PFSK-1 (cell line): ENCODE measurements at regions not wholly inside any gene's neighbourhood (a gene's known extent, or its start where the extent isn't known, plus 50 kb on each side); places are given as distances from the start of the nearest gene placed in this dataset.

ENCODE experiments used
- POLR2AphosphoS5 ChIP-seq: IDR thresholded peaks from 2 replicates; pipeline ENCODE4 v1.6.1; 2012; ENCODE audit warnings: low read depth, mild to moderate bottlenecking, control low read depth, low read length, moderate library complexity
- SIN3A ChIP-seq: IDR thresholded peaks from 2 replicates; pipeline ENCODE4 v1.6.1; 2012; ENCODE audit warnings: mild to moderate bottlenecking, low read length, moderate library complexity, borderline replicate concordance; ENCODE audit not compliant: insufficient read depth
- TF ChIP-seq, protein P1 (sequence below), 2 experiments: IDR thresholded peaks; 2 replicates each; pipeline versions ENCODE4 v1.6.1 to v1.8.0; 2011 to 2012; ENCODE audit warnings: low read depth in 2 of 2, low read length in 2 of 2, control low read depth in 1 of 2, inconsistent platforms in 1 of 2, mild to moderate bottlenecking in 1 of 2, moderate library complexity in 1 of 2; ENCODE audit not compliant: insufficient read depth in 1 of 2

DNA sequence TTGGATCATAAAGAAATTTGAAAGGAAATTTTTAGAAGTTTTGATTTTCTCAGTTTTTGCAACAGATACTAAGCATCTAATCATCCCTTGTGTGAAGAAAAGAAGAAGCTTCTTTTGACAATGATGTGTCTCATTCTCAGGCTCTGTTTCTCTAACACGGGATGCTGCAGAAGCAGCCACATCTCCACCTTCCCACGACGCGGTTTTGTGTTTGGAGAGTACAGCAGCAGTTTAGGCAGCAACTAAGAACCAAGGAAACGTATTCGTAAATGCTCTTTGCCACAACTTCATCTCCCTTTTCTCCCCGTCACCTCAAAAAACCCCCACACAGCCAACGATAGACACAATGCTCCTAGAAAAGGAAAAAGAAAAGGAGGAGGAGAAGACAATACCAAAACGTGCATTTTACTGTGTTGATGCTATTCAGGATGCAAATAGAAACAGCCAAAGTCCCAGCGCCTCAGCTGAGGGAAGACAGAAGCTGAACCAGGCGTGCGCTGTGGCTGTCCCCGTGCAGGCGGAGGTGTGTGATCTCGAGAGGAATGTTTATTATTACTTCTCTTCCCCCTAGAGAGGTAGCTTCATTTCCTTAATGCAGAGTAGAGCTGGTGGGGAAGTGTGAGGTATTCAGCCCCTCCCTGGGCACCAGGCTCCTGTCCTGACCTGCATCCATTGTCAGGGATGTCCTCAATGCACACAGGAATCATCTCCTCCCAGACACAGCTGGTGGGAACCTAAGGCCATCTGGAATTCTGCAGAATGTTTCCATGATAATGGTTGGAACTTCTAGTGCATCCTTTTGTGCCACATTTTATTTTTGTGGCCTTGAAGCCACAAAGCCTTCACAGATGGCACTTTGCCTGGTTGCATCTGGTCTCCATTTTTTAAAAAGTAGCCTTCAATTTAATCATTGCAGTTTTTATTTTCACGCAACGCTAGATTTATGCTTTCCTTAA lies 174.6 kb upstream of the KLF6 start:
- TF ChIP-seq SIN3A (no peak), POLR2AphosphoS5 (no peak)
- TF ChIP-seq, protein P1, sequence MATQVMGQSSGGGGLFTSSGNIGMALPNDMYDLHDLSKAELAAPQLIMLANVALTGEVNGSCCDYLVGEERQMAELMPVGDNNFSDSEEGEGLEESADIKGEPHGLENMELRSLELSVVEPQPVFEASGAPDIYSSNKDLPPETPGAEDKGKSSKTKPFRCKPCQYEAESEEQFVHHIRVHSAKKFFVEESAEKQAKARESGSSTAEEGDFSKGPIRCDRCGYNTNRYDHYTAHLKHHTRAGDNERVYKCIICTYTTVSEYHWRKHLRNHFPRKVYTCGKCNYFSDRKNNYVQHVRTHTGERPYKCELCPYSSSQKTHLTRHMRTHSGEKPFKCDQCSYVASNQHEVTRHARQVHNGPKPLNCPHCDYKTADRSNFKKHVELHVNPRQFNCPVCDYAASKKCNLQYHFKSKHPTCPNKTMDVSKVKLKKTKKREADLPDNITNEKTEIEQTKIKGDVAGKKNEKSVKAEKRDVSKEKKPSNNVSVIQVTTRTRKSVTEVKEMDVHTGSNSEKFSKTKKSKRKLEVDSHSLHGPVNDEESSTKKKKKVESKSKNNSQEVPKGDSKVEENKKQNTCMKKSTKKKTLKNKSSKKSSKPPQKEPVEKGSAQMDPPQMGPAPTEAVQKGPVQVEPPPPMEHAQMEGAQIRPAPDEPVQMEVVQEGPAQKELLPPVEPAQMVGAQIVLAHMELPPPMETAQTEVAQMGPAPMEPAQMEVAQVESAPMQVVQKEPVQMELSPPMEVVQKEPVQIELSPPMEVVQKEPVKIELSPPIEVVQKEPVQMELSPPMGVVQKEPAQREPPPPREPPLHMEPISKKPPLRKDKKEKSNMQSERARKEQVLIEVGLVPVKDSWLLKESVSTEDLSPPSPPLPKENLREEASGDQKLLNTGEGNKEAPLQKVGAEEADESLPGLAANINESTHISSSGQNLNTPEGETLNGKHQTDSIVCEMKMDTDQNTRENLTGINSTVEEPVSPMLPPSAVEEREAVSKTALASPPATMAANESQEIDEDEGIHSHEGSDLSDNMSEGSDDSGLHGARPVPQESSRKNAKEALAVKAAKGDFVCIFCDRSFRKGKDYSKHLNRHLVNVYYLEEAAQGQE (IDR thresholded peaks at IDR 0.05; ENCODE audit: insufficient read depth in 1 of 2, low read depth in 2 of 2, low read length in 2 of 2) = no peak
